ENCODE measurements at regions not wholly inside any gene's neighbourhood (a gene's known extent, or its start where the extent isn't known, plus 50 kb on each side); places are given as distances from the start of the nearest gene placed in this dataset.

GRCh38 chr4:23174179-23174578 lies 481.4 kb downstream of the GBA3 start:
- DNase-seq = no peak
- Histone ChIP-seq H3K27me3 (no peaks in the 10 kb centered on the region), H3K4me1 (no peaks in the 10 kb centered on the region), H3K4me3 (no peak overlapping the region), H3K36me3 (no peaks in the 10 kb centered on the region), H3K27ac (no peak overlapping the region), H3K9me3 (no peaks in the 10 kb centered on the region)
- no peak for TF ChIP-seq CTCF (IDR thresholded peaks at IDR 0.05)
- TF ChIP-seq POLR2A (IDR thresholded peaks at IDR 0.05) = no peak

GRCh38 chr4:23171976-23172375 lies 479.2 kb downstream of the GBA3 start:
- Histone ChIP-seq H3K4me1 (no peaks in the 10 kb centered on the region), H3K4me3 (no peak overlapping the region), H3K27me3 (no peaks in the 10 kb centered on the region), H3K27ac (no peak overlapping the region), H3K9me3 (no peaks in the 10 kb centered on the region), H3K36me3 (no peaks in the 10 kb centered on the region)
- TF ChIP-seq CTCF (IDR thresholded peaks at IDR 0.05) (no peak), POLR2A (IDR thresholded peaks at IDR 0.05) (no peak)
- DNase-seq = no peak

GRCh38 chr4:23169608-23170311 lies 477.0 kb downstream of the GBA3 start:
- no peak overlapping the region for H3K27ac ChIP-seq
- no peaks in the 10 kb centered on the region for H3K36me3 ChIP-seq
- H3K4me3 ChIP-seq = no peak overlapping the region
- TF ChIP-seq CTCF (IDR thresholded peaks at IDR 0.05) (no peak), POLR2A (IDR thresholded peaks at IDR 0.05) (no peak)
- H3K4me1 ChIP-seq = no peaks in the 10 kb centered on the region
- DNase-seq = no peak
- no peaks in the 10 kb centered on the region for H3K9me3 ChIP-seq
- no peaks in the 10 kb centered on the region for H3K27me3 ChIP-seq

- no peaks in the 10 kb centered on the region for H3K36me3 ChIP-seq
- no peaks in the 10 kb centered on the region for H3K4me1 ChIP-seq
- H3K9me3 ChIP-seq = no peaks in the 10 kb centered on the region
Measured at GRCh38 chr4:23166919-23167318, 474.2 kb downstream of the GBA3 start.

GRCh38 chr4:23166407-23166806 lies 473.7 kb downstream of the GBA3 start:
- no peaks in the 10 kb centered on the region for H3K27me3 ChIP-seq
- no peaks in the 10 kb centered on the region for H3K9me3 ChIP-seq
- H3K36me3 ChIP-seq = no peaks in the 10 kb centered on the region
- H3K27ac ChIP-seq = no peak overlapping the region
- H3K4me1 ChIP-seq = no peaks in the 10 kb centered on the region
- no peak overlapping the region for H3K4me3 ChIP-seq
- no peak for DNase-seq
- TF ChIP-seq CTCF (IDR thresholded peaks at IDR 0.05) (no peak), POLR2A (IDR thresholded peaks at IDR 0.05) (no peak)

More at GRCh38 chr4:23166919-23167318, 474.2 kb downstream of the GBA3 start:
- H3K27me3 ChIP-seq = no peaks in the 10 kb centered on the region
- H3K27ac ChIP-seq = no peak overlapping the region
- TF ChIP-seq CTCF (IDR thresholded peaks at IDR 0.05) (no peak), POLR2A (IDR thresholded peaks at IDR 0.05) (no peak)
- DNase-seq = no peak
- H3K4me3 ChIP-seq = no peak overlapping the region

- no peak overlapping the region for H3K4me3 ChIP-seq
- H3K9me3 ChIP-seq = no peaks in the 10 kb centered on the region
- no peak for DNase-seq
- no peaks in the 10 kb centered on the region for H3K27me3 ChIP-seq
- no peaks in the 10 kb centered on the region for H3K36me3 ChIP-seq
- no peak for TF ChIP-seq POLR2A (IDR thresholded peaks at IDR 0.05)
- no peak for TF ChIP-seq CTCF (IDR thresholded peaks at IDR 0.05)
- H3K4me1 ChIP-seq = no peaks in the 10 kb centered on the region
- H3K27ac ChIP-seq = no peak overlapping the region
Measured at GRCh38 chr4:23165669-23166068, 472.9 kb downstream of the GBA3 start.
